GM21786 (cell line): ENCODE measurements at regions not wholly inside any gene's neighbourhood (a gene's known extent, or its start where the extent isn't known, plus 50 kb on each side); places are given as distances from the start of the nearest gene placed in this dataset.

Source experiments
- ATAC-seq: cut with Tn5 transposase; IDR thresholded peaks from one replicate; pipeline ENCODE4 v1.9.1; 2021; ENCODE audit not compliant: unreplicated experiment

DNA sequence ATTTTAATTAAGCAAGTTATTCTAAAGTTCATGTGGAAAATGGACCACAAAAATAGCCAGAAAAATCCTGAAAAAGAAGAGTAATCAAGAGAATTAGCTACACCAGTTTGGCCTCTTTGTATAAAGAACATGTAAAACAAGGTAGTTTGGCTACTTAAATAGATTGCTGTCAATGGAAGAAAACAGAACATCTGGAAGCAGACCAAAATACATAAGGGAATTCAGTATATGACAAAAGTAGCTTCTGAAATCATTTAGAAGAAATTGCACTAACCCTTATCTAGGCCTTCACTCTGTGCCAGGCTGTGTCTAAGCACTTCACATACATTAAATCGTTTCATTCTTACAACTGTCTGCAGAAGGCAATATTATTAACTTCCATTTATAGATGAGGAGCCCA lies 156.6 kb downstream of the PRDM6 start:
- ATAC-seq = no peak

DNA sequence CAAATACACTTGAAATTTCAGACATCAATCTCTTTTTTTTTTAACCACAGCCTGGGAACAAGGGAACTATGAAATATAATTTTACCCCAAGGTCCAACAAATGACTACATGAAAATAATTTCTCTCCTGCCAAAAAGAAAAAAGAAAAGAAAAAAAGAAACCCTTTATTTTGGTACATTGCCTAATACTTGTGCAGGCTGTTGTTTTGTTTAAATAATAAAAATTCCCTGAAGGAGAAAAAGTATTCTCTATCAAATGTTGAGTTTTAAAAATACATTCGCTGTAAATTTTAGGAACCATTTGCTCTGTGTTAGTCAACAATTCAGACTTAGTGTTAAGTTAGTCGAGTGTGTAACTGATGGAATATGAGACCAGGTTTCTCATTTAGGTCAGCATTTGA lies 155.4 kb downstream of the PRDM6 start:
- ATAC-seq = no peak
